DMS53 treated with DMSO at 0.1 percent for 48 hours (cell line): ENCODE measurements at regions not wholly inside any gene's neighbourhood (a gene's known extent, or its start where the extent isn't known, plus 50 kb on each side); places are given as distances from the start of the nearest gene placed in this dataset.
"Not testable (repeated sequence)": the region's sequence is repeated elsewhere in the genome, so short reads cannot be mapped to it uniquely, and the experiment has no call there.

Source experiments
- DNase-seq: peaks from one replicate; lab custom pipeline; 2025; ENCODE audit not compliant: unreplicated experiment; lab: John Stamatoyannopoulos, UW

GRCh38 chr1:187038784-187039183, 210.0 kb downstream of the PLA2G4A start:
- peak; percentile 25 for DNase-seq

- no peak for DNase-seq
Observed at GRCh38 chr1:187041104-187041503, 212.4 kb downstream of the PLA2G4A start.

- DNase-seq: peak; percentile 17
Observed at GRCh38 chr1:187042538-187042937, 213.8 kb downstream of the PLA2G4A start.

- DNase-seq: not testable (repeated sequence)
Observed at GRCh38 chr1:187043433-187043832, 214.7 kb downstream of the PLA2G4A start.

GRCh38 chr1:187044411-187044810, 215.7 kb downstream of the PLA2G4A start:
- DNase-seq: no peak

- DNase-seq: no peak
Observed at GRCh38 chr1:187045371-187045770, 216.6 kb downstream of the PLA2G4A start.

- DNase-seq: no peak
Observed at GRCh38 chr1:187046293-187046692, 217.5 kb downstream of the PLA2G4A start.

- DNase-seq: no peak
Observed at GRCh38 chr1:187047298-187047697, 218.5 kb downstream of the PLA2G4A start.

- DNase-seq: peak; percentile 52
Observed at GRCh38 chr1:187051618-187052232, 223.0 kb downstream of the PLA2G4A start.

- DNase-seq: no peak
Observed at GRCh38 chr1:187053876-187054275, 225.1 kb downstream of the PLA2G4A start.

GRCh38 chr1:187054862-187055757, 226.4 kb downstream of the PLA2G4A start:
- peak; percentile 36 for DNase-seq

GRCh38 chr1:187063271-187063670, 234.5 kb downstream of the PLA2G4A start:
- no peak for DNase-seq

- no peak for DNase-seq
Observed at GRCh38 chr1:187067160-187067559, 238.4 kb downstream of the PLA2G4A start.

GRCh38 chr1:187070076-187070475, 241.3 kb downstream of the PLA2G4A start:
- DNase-seq: no peak

GRCh38 chr1:187072262-187073034, 243.7 kb downstream of the PLA2G4A start:
- not testable (repeated sequence) for DNase-seq

GRCh38 chr1:187073035-187073560, 244.3 kb downstream of the PLA2G4A start:
- DNase-seq: not testable (repeated sequence)

- DNase-seq: not testable (repeated sequence)
Observed at GRCh38 chr1:187073634-187074245, 245.0 kb downstream of the PLA2G4A start.

- DNase-seq: no peak
Observed at GRCh38 chr1:187074445-187075048, 245.8 kb downstream of the PLA2G4A start.

- no peak for DNase-seq
Observed at GRCh38 chr1:187076922-187077321, 248.2 kb downstream of the PLA2G4A start.

- no peak for DNase-seq
Observed at GRCh38 chr1:187078321-187078720, 249.6 kb downstream of the PLA2G4A start.
